Glutamatergic neuron (in vitro differentiated cells): ENCODE measurements at regions not wholly inside any gene's neighbourhood (a gene's known extent, or its start where the extent isn't known, plus 50 kb on each side); places are given as distances from the start of the nearest gene placed in this dataset.

Experiments used
- DNase-seq: peaks from one replicate; pipeline ENCODE4 v3.0.0; 2022
- H3K27ac Mint-ChIP-seq: one replicate; pipeline ENCODE4 v1.8.0; 2020; ENCODE audit warnings: mild to moderate bottlenecking, mixed read lengths, inconsistent platforms; ENCODE audit not compliant: unreplicated experiment
- H3K27me3 Mint-ChIP-seq: one replicate; pipeline ENCODE4 v1.8.0; 2020; ENCODE audit warnings: mild to moderate bottlenecking, moderate library complexity, mixed read lengths, inconsistent platforms; ENCODE audit not compliant: unreplicated experiment
- H3K36me3 Mint-ChIP-seq: one replicate; pipeline ENCODE4 v1.8.0; 2020; ENCODE audit warnings: mild to moderate bottlenecking, mixed read lengths, inconsistent platforms; ENCODE audit not compliant: unreplicated experiment
- H3K4me1 Mint-ChIP-seq: one replicate; pipeline ENCODE4 v1.8.0; 2020; ENCODE audit warnings: mild to moderate bottlenecking, low read depth, mixed read lengths, inconsistent platforms; ENCODE audit not compliant: unreplicated experiment
- H3K4me3 Mint-ChIP-seq: one replicate; pipeline ENCODE4 v1.8.0; 2020; ENCODE audit warnings: mild to moderate bottlenecking, mixed read lengths, inconsistent platforms; ENCODE audit not compliant: unreplicated experiment
- H3K9me3 Mint-ChIP-seq: one replicate; pipeline ENCODE4 v1.8.0; 2020; ENCODE audit warnings: mild to moderate bottlenecking, moderate library complexity, mixed read lengths, inconsistent platforms; ENCODE audit not compliant: unreplicated experiment
- TF ChIP-seq, protein P1 (sequence below): fragments of 200-600 bp; sonication (generic); IDR thresholded peaks from one replicate; pipeline ENCODE4 v1.5.0; 2021; ENCODE audit not compliant: partially characterized antibody, unreplicated experiment

DNA sequence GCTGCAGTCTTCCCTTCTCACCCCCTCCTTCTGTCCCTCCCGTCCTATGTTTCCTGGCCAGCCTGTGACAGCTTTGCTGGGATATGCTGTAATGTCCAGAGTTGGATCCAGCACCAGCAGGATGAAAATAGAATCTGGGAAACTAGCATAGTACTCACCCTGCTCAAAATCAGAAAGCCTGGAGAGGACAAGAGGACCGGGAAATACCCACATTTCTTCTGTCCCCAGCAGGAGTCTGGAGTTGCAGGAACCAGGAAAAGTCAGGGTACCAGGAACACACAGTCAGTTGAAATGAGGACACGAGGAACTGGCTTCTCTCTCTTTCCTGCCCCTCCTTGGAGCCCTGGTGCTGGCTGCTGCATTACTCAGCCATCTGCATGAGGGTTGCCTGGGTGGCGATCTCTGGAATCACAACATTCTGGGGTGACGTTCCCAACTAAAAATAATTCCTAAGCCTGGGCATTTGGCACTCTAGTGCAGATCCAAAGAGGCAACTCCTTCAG lies 59.6 kb upstream of the NFIL3 start:
- Mint-ChIP-seq H3K36me3 (no peaks in the 10 kb centered on the region), H3K9me3 (no peaks in the 10 kb centered on the region), H3K4me3 (no peak overlapping the region), H3K4me1 (peaks cover 5% of the 10 kb centered on the region), H3K27ac (no peak overlapping the region), H3K27me3 (peaks cover 3% of the 10 kb centered on the region)
- DNase-seq, result no peak
- TF ChIP-seq, protein P1, sequence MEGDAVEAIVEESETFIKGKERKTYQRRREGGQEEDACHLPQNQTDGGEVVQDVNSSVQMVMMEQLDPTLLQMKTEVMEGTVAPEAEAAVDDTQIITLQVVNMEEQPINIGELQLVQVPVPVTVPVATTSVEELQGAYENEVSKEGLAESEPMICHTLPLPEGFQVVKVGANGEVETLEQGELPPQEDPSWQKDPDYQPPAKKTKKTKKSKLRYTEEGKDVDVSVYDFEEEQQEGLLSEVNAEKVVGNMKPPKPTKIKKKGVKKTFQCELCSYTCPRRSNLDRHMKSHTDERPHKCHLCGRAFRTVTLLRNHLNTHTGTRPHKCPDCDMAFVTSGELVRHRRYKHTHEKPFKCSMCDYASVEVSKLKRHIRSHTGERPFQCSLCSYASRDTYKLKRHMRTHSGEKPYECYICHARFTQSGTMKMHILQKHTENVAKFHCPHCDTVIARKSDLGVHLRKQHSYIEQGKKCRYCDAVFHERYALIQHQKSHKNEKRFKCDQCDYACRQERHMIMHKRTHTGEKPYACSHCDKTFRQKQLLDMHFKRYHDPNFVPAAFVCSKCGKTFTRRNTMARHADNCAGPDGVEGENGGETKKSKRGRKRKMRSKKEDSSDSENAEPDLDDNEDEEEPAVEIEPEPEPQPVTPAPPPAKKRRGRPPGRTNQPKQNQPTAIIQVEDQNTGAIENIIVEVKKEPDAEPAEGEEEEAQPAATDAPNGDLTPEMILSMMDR, result no peak

DNA sequence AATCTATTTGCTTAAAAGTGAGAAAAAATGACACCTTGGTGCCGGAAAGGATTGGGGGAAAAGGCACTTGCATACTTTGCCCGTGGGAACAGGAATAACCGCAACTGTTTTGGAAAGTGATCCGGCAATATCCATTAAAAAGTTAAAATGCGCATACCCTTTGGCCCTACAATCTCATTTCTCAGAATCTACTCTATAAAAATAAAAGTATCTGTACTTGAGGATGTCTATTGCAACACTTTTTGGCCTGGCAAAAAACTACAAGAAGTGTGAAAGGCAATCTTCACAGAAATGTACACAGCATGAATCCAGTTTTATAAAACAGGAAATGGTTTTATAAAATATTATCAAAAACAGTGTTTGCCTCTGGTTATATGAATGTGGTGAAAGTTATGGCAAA lies 58.3 kb upstream of the NFIL3 start:
- Mint-ChIP-seq H3K9me3 (no peaks in the 10 kb centered on the region), H3K27me3 (peaks cover 2% of the 10 kb centered on the region), H3K27ac (no peak overlapping the region), H3K4me1 (no peaks in the 10 kb centered on the region), H3K4me3 (no peak overlapping the region), H3K36me3 (no peaks in the 10 kb centered on the region)
- no peak for DNase-seq
- TF ChIP-seq, protein P1, result no peak

DNA sequence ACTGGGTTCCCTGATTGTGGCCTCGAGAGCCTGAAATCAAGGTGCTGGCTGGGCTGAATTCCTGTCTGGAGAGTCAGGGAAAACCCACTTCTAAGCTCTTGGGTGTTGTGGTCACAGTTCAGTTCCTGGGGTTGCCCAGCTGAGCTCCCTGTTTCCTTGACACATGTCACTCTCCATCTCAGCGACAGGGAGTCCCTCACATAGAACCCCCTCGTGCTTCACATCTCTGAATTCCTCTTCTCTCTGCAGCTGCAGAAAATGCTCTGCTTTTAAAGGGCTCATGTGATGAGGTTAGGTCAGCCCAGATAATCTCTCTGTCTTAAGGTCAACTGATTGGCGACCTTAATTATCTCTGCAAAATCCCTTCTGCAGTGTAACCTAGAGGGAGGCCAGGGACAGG lies 53.5 kb upstream of the NFIL3 start:
- Mint-ChIP-seq H3K4me1 (no peaks in the 10 kb centered on the region), H3K27ac (no peak overlapping the region), H3K27me3 (peaks cover 4% of the 10 kb centered on the region), H3K9me3 (peaks cover 1% of the 10 kb centered on the region), H3K36me3 (peaks cover 19% of the 10 kb centered on the region), H3K4me3 (no peak overlapping the region)
- no peak for DNase-seq
- TF ChIP-seq, protein P1, result no peak

DNA sequence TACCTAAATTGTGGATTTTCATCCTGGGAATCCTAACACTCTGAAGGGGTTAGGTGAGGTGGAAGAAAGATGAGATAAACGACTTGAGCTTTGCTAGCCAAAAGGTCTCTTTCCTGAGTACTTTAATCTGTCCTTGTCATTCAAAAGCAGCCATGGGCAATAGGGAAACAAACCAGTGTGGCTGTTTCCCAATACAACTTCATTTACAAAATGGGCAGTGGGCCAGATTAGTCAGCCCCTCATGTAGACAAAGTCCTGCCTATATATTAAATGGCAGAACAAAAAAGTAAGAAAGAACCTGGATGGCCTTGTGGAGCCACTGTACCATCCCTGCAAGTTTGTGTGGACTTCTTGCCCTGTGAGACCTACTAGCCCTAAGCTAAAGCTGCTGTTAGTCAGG lies 51.0 kb upstream of the NFIL3 start:
- no peaks in the 10 kb centered on the region for H3K4me1 Mint-ChIP-seq
- H3K4me3 Mint-ChIP-seq, result no peak overlapping the region
- no peak overlapping the region for H3K27ac Mint-ChIP-seq
- H3K36me3 Mint-ChIP-seq, result peaks cover 19% of the 10 kb centered on the region
- TF ChIP-seq, protein P1, result no peak
- no peak for DNase-seq
- H3K27me3 Mint-ChIP-seq, result peaks cover 9% of the 10 kb centered on the region
- H3K9me3 Mint-ChIP-seq, result peaks cover 1% of the 10 kb centered on the region
